GM19438 (cell line): ENCODE measurements at regions not wholly inside any gene's neighbourhood (a gene's known extent, or its start where the extent isn't known, plus 50 kb on each side); places are given as distances from the start of the nearest gene placed in this dataset.
"Not testable (repeated sequence)": the region's sequence is repeated elsewhere in the genome, so short reads cannot be mapped to it uniquely, and the experiment has no call there.

ENCODE experiments used
- ATAC-seq: cut with Tn5 transposase; IDR thresholded peaks from one replicate; pipeline ENCODE4 v1.9.1; 2021; ENCODE audit warnings: low read depth; ENCODE audit not compliant: unreplicated experiment

- ATAC-seq, result no peak
Observed at GRCh38 chr15:84402856-84403608, 167.5 kb downstream of the GOLGA6L4 start.

GRCh38 chr15:84409357-84409756 lies 173.8 kb downstream of the GOLGA6L4 start:
- ATAC-seq, result not testable (repeated sequence)

GRCh38 chr15:84421513-84422181 lies 179.2 kb upstream of the ZSCAN2 start:
- not testable (repeated sequence) for ATAC-seq

GRCh38 chr15:84425327-84425726 lies 175.5 kb upstream of the ZSCAN2 start:
- ATAC-seq, result not testable (repeated sequence)

GRCh38 chr15:84473305-84473877 lies 127.4 kb upstream of the ZSCAN2 start:
- not testable (repeated sequence) for ATAC-seq

- ATAC-seq, result not testable (repeated sequence)
Observed at GRCh38 chr15:84476364-84477033, 124.3 kb upstream of the ZSCAN2 start.

- ATAC-seq, result peak; percentile 70
Observed at GRCh38 chr15:84477550-84477949, 123.3 kb upstream of the ZSCAN2 start.

GRCh38 chr15:84480174-84480681 lies 120.6 kb upstream of the ZSCAN2 start:
- not testable (repeated sequence) for ATAC-seq

- ATAC-seq, result not testable (repeated sequence)
Observed at GRCh38 chr15:84483859-84484258, 117.0 kb upstream of the ZSCAN2 start.

- not testable (repeated sequence) for ATAC-seq
Observed at GRCh38 chr15:84500165-84500889, 100.5 kb upstream of the ZSCAN2 start.

GRCh38 chr15:84503101-84503500 lies 97.7 kb upstream of the ZSCAN2 start:
- not testable (repeated sequence) for ATAC-seq

GRCh38 chr15:84505552-84505951 lies 95.3 kb upstream of the ZSCAN2 start:
- not testable (repeated sequence) for ATAC-seq

- not testable (repeated sequence) for ATAC-seq
Observed at GRCh38 chr15:84512324-84512723, 88.5 kb upstream of the ZSCAN2 start.

GRCh38 chr15:84516773-84517172 lies 84.0 kb upstream of the ZSCAN2 start:
- not testable (repeated sequence) for ATAC-seq

GRCh38 chr15:84525491-84526344 lies 75.1 kb upstream of the ZSCAN2 start:
- not testable (repeated sequence) for ATAC-seq

GRCh38 chr15:84530751-84531150 lies 70.1 kb upstream of the ZSCAN2 start:
- ATAC-seq, result not testable (repeated sequence)

GRCh38 chr15:84531223-84531622 lies 69.6 kb upstream of the ZSCAN2 start:
- ATAC-seq, result not testable (repeated sequence)

- not testable (repeated sequence) for ATAC-seq
Observed at GRCh38 chr15:84531709-84532367, 69.0 kb upstream of the ZSCAN2 start.

- ATAC-seq, result not testable (repeated sequence)
Observed at GRCh38 chr15:84533705-84534104, 67.1 kb upstream of the ZSCAN2 start.
